Mammary epithelial cell (primary cell): ENCODE measurements at regions not wholly inside any gene's neighbourhood (a gene's known extent, or its start where the extent isn't known, plus 50 kb on each side); places are given as distances from the start of the nearest gene placed in this dataset.

ENCODE experiments used
- EZH2 ChIP-seq: IDR thresholded peaks from 2 replicates; pipeline ENCODE4 v1.6.1; 2012; ENCODE audit warnings: low read length, inconsistent platforms, borderline replicate concordance
- TF ChIP-seq, protein P1 (sequence below), 2 donors: IDR thresholded peaks in 1 of 2; conservative IDR thresholded peaks in 1 of 2; 2 replicates each; pipeline ENCODE4 v1.5.1; 2011 to 2012; ENCODE audit warnings: inconsistent platforms in 2 of 2, low read length in 2 of 2, mild to moderate bottlenecking in 2 of 2, control low read depth in 1 of 2, low read depth in 1 of 2; ENCODE audit not compliant: insufficient read depth in 1 of 2; ENCODE audit errors: extremely low read depth in 1 of 2

DNA sequence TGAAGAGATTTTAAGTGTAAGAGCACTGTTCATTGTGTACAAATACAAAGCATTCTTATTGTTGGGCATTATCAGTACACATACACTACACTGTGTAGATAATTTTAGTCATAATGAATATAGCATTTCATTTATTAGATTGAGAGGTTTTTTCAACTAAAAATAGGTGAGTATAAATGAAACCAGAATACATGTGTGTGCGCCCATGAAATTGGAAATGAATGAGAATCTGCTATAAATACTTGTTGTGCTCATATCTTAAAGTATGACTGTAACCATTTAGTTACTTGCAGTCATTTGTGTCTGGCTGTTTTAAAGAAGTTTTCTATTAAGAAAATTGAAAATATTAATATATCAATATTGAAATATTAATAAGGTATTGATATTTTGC, 189.0 kb upstream of the MEF2C start:
- TF ChIP-seq, protein P1, sequence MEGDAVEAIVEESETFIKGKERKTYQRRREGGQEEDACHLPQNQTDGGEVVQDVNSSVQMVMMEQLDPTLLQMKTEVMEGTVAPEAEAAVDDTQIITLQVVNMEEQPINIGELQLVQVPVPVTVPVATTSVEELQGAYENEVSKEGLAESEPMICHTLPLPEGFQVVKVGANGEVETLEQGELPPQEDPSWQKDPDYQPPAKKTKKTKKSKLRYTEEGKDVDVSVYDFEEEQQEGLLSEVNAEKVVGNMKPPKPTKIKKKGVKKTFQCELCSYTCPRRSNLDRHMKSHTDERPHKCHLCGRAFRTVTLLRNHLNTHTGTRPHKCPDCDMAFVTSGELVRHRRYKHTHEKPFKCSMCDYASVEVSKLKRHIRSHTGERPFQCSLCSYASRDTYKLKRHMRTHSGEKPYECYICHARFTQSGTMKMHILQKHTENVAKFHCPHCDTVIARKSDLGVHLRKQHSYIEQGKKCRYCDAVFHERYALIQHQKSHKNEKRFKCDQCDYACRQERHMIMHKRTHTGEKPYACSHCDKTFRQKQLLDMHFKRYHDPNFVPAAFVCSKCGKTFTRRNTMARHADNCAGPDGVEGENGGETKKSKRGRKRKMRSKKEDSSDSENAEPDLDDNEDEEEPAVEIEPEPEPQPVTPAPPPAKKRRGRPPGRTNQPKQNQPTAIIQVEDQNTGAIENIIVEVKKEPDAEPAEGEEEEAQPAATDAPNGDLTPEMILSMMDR (conservative IDR thresholded peaks at IDR 0.05 in 1 of 2, IDR thresholded peaks at IDR 0.05 in 1 of 2; ENCODE audit: extremely low read depth in 1 of 2, insufficient read depth in 1 of 2, low read depth in 1 of 2, low read length in 2 of 2), result no peak
- no peak for TF ChIP-seq EZH2
